Activated T-helper 2 cell treated with anti-CD3 and anti-CD28 coated beads, Interferon-gamma antibody, Interleukin-2, Interleukin-4, amounts not matched to agents 10 μg/mL and 5 μg/mL and 100 μg/mL, durations not matched to agents 14 hours and 24 hours and 36 hours (primary cell): ENCODE measurements at regions not wholly inside any gene's neighbourhood (a gene's known extent, or its start where the extent isn't known, plus 50 kb on each side); places are given as distances from the start of the nearest gene placed in this dataset.

Source experiments
- DNase-seq: peaks from one replicate; pipeline ENCODE4 v3.0.0; 2021; ENCODE audit warnings: low spot score
- H3K27ac Mint-ChIP-seq: one replicate; pipeline ENCODE4 v1.8.0; 2021; ENCODE audit warnings: mixed read lengths
- H3K27me3 Mint-ChIP-seq: one replicate; pipeline ENCODE4 v1.8.0; 2021; ENCODE audit warnings: low read depth, mixed read lengths
- H3K36me3 Mint-ChIP-seq: one replicate; pipeline ENCODE4 v1.8.0; 2021; ENCODE audit warnings: low read depth, mixed read lengths
- H3K4me1 Mint-ChIP-seq: one replicate; pipeline ENCODE4 v1.8.0; 2021; ENCODE audit warnings: low read depth, mixed read lengths
- H3K4me3 Mint-ChIP-seq: one replicate; pipeline ENCODE4 v1.8.0; 2021; ENCODE audit warnings: low read depth, mild to moderate bottlenecking, moderate library complexity, mixed read lengths
- H3K9me3 Mint-ChIP-seq: one replicate; pipeline ENCODE4 v1.8.0; 2021; ENCODE audit warnings: mixed read lengths
- intact Hi-C: fragments of 100-400 bp; cut with micrococcal nuclease; formaldehyde crosslinking; loops from one replicate; pipeline ENCODE4 v1.15.1; 2023

- H3K27me3 Mint-ChIP-seq: no peaks in the 10 kb centered on the region
- intact Hi-C loops: no loop called here
- no peaks in the 10 kb centered on the region for H3K4me1 Mint-ChIP-seq
- no peak overlapping the region for H3K4me3 Mint-ChIP-seq
- no peak overlapping the region for H3K27ac Mint-ChIP-seq
- peaks cover 47% of the 10 kb centered on the region for H3K9me3 Mint-ChIP-seq
- H3K36me3 Mint-ChIP-seq: no peaks in the 10 kb centered on the region
- DNase-seq: no peak
These were observed 800.8 kb downstream of the CDH11 start for GRCh38 chr16:64321066-64321465.

GRCh38 chr16:64317601-64318000 is 804.3 kb downstream of the CDH11 start:
- H3K4me1 Mint-ChIP-seq: no peaks in the 10 kb centered on the region
- DNase-seq: no peak

GRCh38 chr16:64313726-64314125 is 808.1 kb downstream of the CDH11 start:
- Mint-ChIP-seq H3K27me3 (no peaks in the 10 kb centered on the region), H3K9me3 (peaks cover 51% of the 10 kb centered on the region), H3K36me3 (no peaks in the 10 kb centered on the region), H3K4me3 (no peak overlapping the region), H3K4me1 (no peaks in the 10 kb centered on the region), H3K27ac (no peak overlapping the region)
- intact Hi-C loops: no loop called here
- no peak for DNase-seq

More at GRCh38 chr16:64317601-64318000, 804.3 kb downstream of the CDH11 start:
- Mint-ChIP-seq H3K9me3 (peaks cover 63% of the 10 kb centered on the region), H3K36me3 (no peaks in the 10 kb centered on the region), H3K27me3 (no peaks in the 10 kb centered on the region), H3K4me3 (no peak overlapping the region), H3K27ac (no peak overlapping the region)
- intact Hi-C loops: no loop called here

- H3K9me3 Mint-ChIP-seq: peaks cover 54% of the 10 kb centered on the region
These were observed 808.9 kb downstream of the CDH11 start for GRCh38 chr16:64312980-64313379.

GRCh38 chr16:64312292-64312691 is 809.6 kb downstream of the CDH11 start:
- intact Hi-C loops: no loop called here

More at GRCh38 chr16:64312980-64313379, 808.9 kb downstream of the CDH11 start:
- DNase-seq: no peak
- no peak overlapping the region for H3K4me3 Mint-ChIP-seq
- H3K36me3 Mint-ChIP-seq: no peaks in the 10 kb centered on the region
- H3K4me1 Mint-ChIP-seq: no peaks in the 10 kb centered on the region
- H3K27ac Mint-ChIP-seq: no peak overlapping the region
- intact Hi-C loops: no loop called here
- H3K27me3 Mint-ChIP-seq: no peaks in the 10 kb centered on the region

GRCh38 chr16:64311241-64311640 is 810.6 kb downstream of the CDH11 start:
- no peaks in the 10 kb centered on the region for H3K27me3 Mint-ChIP-seq
- DNase-seq: no peak
- H3K9me3 Mint-ChIP-seq: peaks cover 68% of the 10 kb centered on the region
- H3K27ac Mint-ChIP-seq: no peak overlapping the region
- no peaks in the 10 kb centered on the region for H3K36me3 Mint-ChIP-seq
- no peak overlapping the region for H3K4me3 Mint-ChIP-seq
- no peaks in the 10 kb centered on the region for H3K4me1 Mint-ChIP-seq
- intact Hi-C loops: no loop called here

More at GRCh38 chr16:64312292-64312691, 809.6 kb downstream of the CDH11 start:
- no peak for DNase-seq
- Mint-ChIP-seq H3K9me3 (peaks cover 61% of the 10 kb centered on the region), H3K27ac (no peak overlapping the region), H3K4me1 (no peaks in the 10 kb centered on the region), H3K27me3 (no peaks in the 10 kb centered on the region), H3K4me3 (no peak overlapping the region), H3K36me3 (no peaks in the 10 kb centered on the region)

GRCh38 chr16:64309398-64310110 is 812.3 kb downstream of the CDH11 start:
- no peak overlapping the region for H3K4me3 Mint-ChIP-seq
- H3K4me1 Mint-ChIP-seq: no peaks in the 10 kb centered on the region
- no peak for DNase-seq
- no peaks in the 10 kb centered on the region for H3K27me3 Mint-ChIP-seq
- intact Hi-C loops: no loop called here
- no peaks in the 10 kb centered on the region for H3K36me3 Mint-ChIP-seq
- peaks cover 57% of the 10 kb centered on the region for H3K9me3 Mint-ChIP-seq
- no peak overlapping the region for H3K27ac Mint-ChIP-seq

GRCh38 chr16:64308721-64309120 is 813.1 kb downstream of the CDH11 start:
- H3K27me3 Mint-ChIP-seq: no peaks in the 10 kb centered on the region
- peaks cover 51% of the 10 kb centered on the region for H3K9me3 Mint-ChIP-seq
- DNase-seq: no peak
- intact Hi-C loops: no loop called here
- H3K4me3 Mint-ChIP-seq: no peak overlapping the region
- no peaks in the 10 kb centered on the region for H3K36me3 Mint-ChIP-seq
- H3K4me1 Mint-ChIP-seq: no peaks in the 10 kb centered on the region
- H3K27ac Mint-ChIP-seq: no peak overlapping the region

- no peak for DNase-seq
- no peaks in the 10 kb centered on the region for H3K36me3 Mint-ChIP-seq
- peaks cover 50% of the 10 kb centered on the region for H3K9me3 Mint-ChIP-seq
- no peaks in the 10 kb centered on the region for H3K4me1 Mint-ChIP-seq
- intact Hi-C loops: no loop called here
- no peak overlapping the region for H3K27ac Mint-ChIP-seq
- H3K4me3 Mint-ChIP-seq: no peak overlapping the region
- no peaks in the 10 kb centered on the region for H3K27me3 Mint-ChIP-seq
These were observed 814.4 kb downstream of the CDH11 start for GRCh38 chr16:64307431-64307830.

GRCh38 chr16:64305663-64306062 is 816.2 kb downstream of the CDH11 start:
- H3K9me3 Mint-ChIP-seq: peaks cover 50% of the 10 kb centered on the region
- H3K27ac Mint-ChIP-seq: no peak overlapping the region
- H3K4me3 Mint-ChIP-seq: no peak overlapping the region
- no peaks in the 10 kb centered on the region for H3K27me3 Mint-ChIP-seq
- no peaks in the 10 kb centered on the region for H3K36me3 Mint-ChIP-seq
- intact Hi-C loops: no loop called here
- DNase-seq: no peak
- no peaks in the 10 kb centered on the region for H3K4me1 Mint-ChIP-seq

- H3K27ac Mint-ChIP-seq: no peak overlapping the region
- peaks cover 49% of the 10 kb centered on the region for H3K9me3 Mint-ChIP-seq
- no peaks in the 10 kb centered on the region for H3K4me1 Mint-ChIP-seq
- H3K36me3 Mint-ChIP-seq: no peaks in the 10 kb centered on the region
- DNase-seq: no peak
- no peak overlapping the region for H3K4me3 Mint-ChIP-seq
- no peaks in the 10 kb centered on the region for H3K27me3 Mint-ChIP-seq
- intact Hi-C loops: no loop called here
These were observed 816.9 kb downstream of the CDH11 start for GRCh38 chr16:64304951-64305350.

- Mint-ChIP-seq H3K9me3 (peaks cover 44% of the 10 kb centered on the region), H3K27ac (no peak overlapping the region), H3K27me3 (no peaks in the 10 kb centered on the region), H3K36me3 (no peaks in the 10 kb centered on the region), H3K4me1 (no peaks in the 10 kb centered on the region), H3K4me3 (no peak overlapping the region)
- intact Hi-C loops: no loop called here
- DNase-seq: no peak
These were observed 817.5 kb downstream of the CDH11 start for GRCh38 chr16:64304396-64304795.

- no peaks in the 10 kb centered on the region for H3K36me3 Mint-ChIP-seq
- peaks cover 42% of the 10 kb centered on the region for H3K9me3 Mint-ChIP-seq
- intact Hi-C loops: no loop called here
- no peaks in the 10 kb centered on the region for H3K4me1 Mint-ChIP-seq
- H3K4me3 Mint-ChIP-seq: no peak overlapping the region
- no peak for DNase-seq
- H3K27ac Mint-ChIP-seq: no peak overlapping the region
- H3K27me3 Mint-ChIP-seq: no peaks in the 10 kb centered on the region
These were observed 823.8 kb downstream of the CDH11 start for GRCh38 chr16:64297863-64298600.
